ENCODE measurements at regions not wholly inside any gene's neighbourhood (a gene's known extent, or its start where the extent isn't known, plus 50 kb on each side); places are given as distances from the start of the nearest gene placed in this dataset.

GRCh38 chr11:42054351-42054900 is 595.0 kb upstream of the LRRC4C start:
- no peak for DNase-seq (ENCODE audit: low spot score in 2 of 2)
- 44% methylated on average over 3 of the region's 3 CpGs for WGBS
- H3K27ac ChIP-seq, result no peak overlapping the region
- no peak overlapping the region for H3K4me3 ChIP-seq
- H3K4me1 ChIP-seq, result no peaks in the 10 kb centered on the region
- no peaks in the 10 kb centered on the region for H3K27me3 ChIP-seq
- H3K9me3 ChIP-seq, result no peaks in the 10 kb centered on the region
- H3K36me3 ChIP-seq, result no peaks in the 10 kb centered on the region
- TF ChIP-seq CTCF (IDR thresholded peaks at IDR 0.05) (no peak), POLR2AphosphoS5 (IDR thresholded peaks at IDR 0.05) (no peak), EP300 (IDR thresholded peaks at IDR 0.05) (no peak)

- no peaks in the 10 kb centered on the region for H3K9me3 ChIP-seq
- 48% methylated on average over 1 of the region's 1 CpG for WGBS
- no peaks in the 10 kb centered on the region for H3K4me1 ChIP-seq
- H3K27me3 ChIP-seq, result no peaks in the 10 kb centered on the region
- DNase-seq (ENCODE audit: low spot score in 2 of 2), result no peak
- TF ChIP-seq POLR2AphosphoS5 (IDR thresholded peaks at IDR 0.05), result no peak
- no peak for TF ChIP-seq POLR2A (IDR thresholded peaks at IDR 0.05)
- no peak for TF ChIP-seq CTCF (IDR thresholded peaks at IDR 0.05)
- no peak for TF ChIP-seq EP300 (IDR thresholded peaks at IDR 0.05)
- H3K4me3 ChIP-seq, result no peak overlapping the region
- H3K27ac ChIP-seq, result no peak overlapping the region
- H3K36me3 ChIP-seq, result no peaks in the 10 kb centered on the region
Measured at GRCh38 chr11:42055606-42056005, 596.2 kb upstream of the LRRC4C start.

GRCh38 chr11:42058794-42059193 is 599.3 kb upstream of the LRRC4C start:
- Histone ChIP-seq H3K9me3 (no peaks in the 10 kb centered on the region), H3K27ac (no peak overlapping the region), H3K4me1 (no peaks in the 10 kb centered on the region), H3K27me3 (no peaks in the 10 kb centered on the region), H3K4me3 (no peak overlapping the region), H3K36me3 (no peaks in the 10 kb centered on the region)
- TF ChIP-seq EP300 (IDR thresholded peaks at IDR 0.05), result no peak
- 85% methylated on average over 5 of the region's 5 CpGs for WGBS
- DNase-seq (ENCODE audit: low spot score in 2 of 2), result no peak

DNA sequence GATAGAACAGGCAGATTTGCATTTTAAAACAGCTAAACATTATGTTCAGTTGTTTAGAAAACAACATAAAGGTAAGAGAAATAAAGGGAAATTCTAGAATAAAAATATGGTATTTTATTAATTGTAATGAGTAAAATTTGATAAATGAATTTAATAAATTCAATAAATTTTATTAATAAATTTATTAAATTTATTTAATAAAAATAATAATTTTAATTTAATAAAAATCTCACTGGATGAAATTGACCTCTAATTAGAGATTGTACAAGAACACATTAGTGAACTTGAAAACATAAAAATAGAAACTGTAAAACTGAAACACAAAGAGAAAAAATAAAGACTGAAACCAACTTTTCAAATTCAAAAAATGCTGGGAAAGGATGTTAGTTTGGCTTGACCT is 605.7 kb upstream of the LRRC4C start:
- DNase-seq (ENCODE audit: low spot score in 2 of 2), result no peak
- no peaks in the 10 kb centered on the region for H3K9me3 ChIP-seq
- H3K27ac ChIP-seq, result no peak overlapping the region
- no peaks in the 10 kb centered on the region for H3K27me3 ChIP-seq
- TF ChIP-seq EP300 (IDR thresholded peaks at IDR 0.05) (no peak), POLR2A (IDR thresholded peaks at IDR 0.05) (no peak), CTCF (IDR thresholded peaks at IDR 0.05) (no peak), POLR2AphosphoS5 (IDR thresholded peaks at IDR 0.05) (no peak)
- H3K4me3 ChIP-seq, result no peak overlapping the region
- H3K36me3 ChIP-seq, result no peaks in the 10 kb centered on the region
- no peaks in the 10 kb centered on the region for H3K4me1 ChIP-seq

DNA sequence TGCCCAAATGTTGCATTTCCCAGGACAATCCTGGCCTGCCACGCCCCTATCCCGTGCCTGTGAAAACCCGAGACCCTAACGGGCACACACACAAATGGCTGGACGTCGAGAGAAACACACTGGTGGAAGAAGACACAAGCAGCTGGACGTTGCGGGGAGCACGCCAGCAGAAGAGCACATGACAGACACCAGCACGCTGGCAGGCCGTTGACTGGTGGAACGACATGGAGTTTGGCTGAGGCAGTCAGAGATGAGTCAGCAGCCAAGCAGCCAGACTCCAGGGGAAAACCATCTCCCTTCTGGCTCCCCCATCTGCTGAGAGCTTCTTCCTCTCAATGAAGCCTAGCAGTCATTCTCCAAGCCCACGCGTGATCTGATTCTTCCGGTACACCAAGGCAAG is 606.7 kb upstream of the LRRC4C start:
- no peak overlapping the region for H3K4me3 ChIP-seq
- TF ChIP-seq EP300 (IDR thresholded peaks at IDR 0.05), result no peak
- TF ChIP-seq POLR2A (IDR thresholded peaks at IDR 0.05), result no peak
- TF ChIP-seq CTCF (IDR thresholded peaks at IDR 0.05), result no peak
- TF ChIP-seq POLR2AphosphoS5 (IDR thresholded peaks at IDR 0.05), result no peak
- peak in 1 of 2 donors; percentile 65 for DNase-seq (ENCODE audit: low spot score in 2 of 2)
- no peaks in the 10 kb centered on the region for H3K4me1 ChIP-seq
- 74% methylated on average over 15 of the region's 15 CpGs for WGBS
- H3K27me3 ChIP-seq, result no peaks in the 10 kb centered on the region
- no peaks in the 10 kb centered on the region for H3K36me3 ChIP-seq
- no peaks in the 10 kb centered on the region for H3K9me3 ChIP-seq
- no peak overlapping the region for H3K27ac ChIP-seq

GRCh38 chr11:42074306-42074705 is 614.9 kb upstream of the LRRC4C start:
- Histone ChIP-seq H3K36me3 (no peaks in the 10 kb centered on the region), H3K9me3 (no peaks in the 10 kb centered on the region), H3K4me1 (no peaks in the 10 kb centered on the region), H3K27ac (no peak overlapping the region), H3K27me3 (no peaks in the 10 kb centered on the region), H3K4me3 (no peak overlapping the region)
- TF ChIP-seq EP300 (IDR thresholded peaks at IDR 0.05) (no peak), CTCF (IDR thresholded peaks at IDR 0.05) (no peak)
- no peak for DNase-seq (ENCODE audit: low spot score in 2 of 2)

Data from suprapubic skin (tissue), 4 donors.